HepG2 (cell line): ENCODE measurements at regions not wholly inside any gene's neighbourhood (a gene's known extent, or its start where the extent isn't known, plus 50 kb on each side); places are given as distances from the start of the nearest gene placed in this dataset.

Source experiments
- ATAC-seq: fragments of 200-7000 bp; cut with Tn5 transposase; 3 replicates; pipeline ENCODE4 v1.9.1; 2020; ENCODE audit warnings: mild to moderate bottlenecking, moderate library complexity
- BruUV-seq: library from RNA; stranded (reverse); fragments of 400-500 nt; replicated peaks from 2 replicates; lab custom pipeline; 2021; lab: Mats Ljungman, UMichigan
- CTCF ChIA-PET: fragments of 300-600 bp; formaldehyde crosslinking; extraction: SDS; loops from one replicate; lab custom pipeline; 2021; ENCODE audit warnings: low total read pairs, inconsistent platforms, low intra/inter-chr PET ratio; lab: Yijun Ruan, JAX
- POLR2A ChIA-PET: fragments of 350-600 bp; sonication (Branson Sonifier 250); formaldehyde crosslinking; loops from one replicate; lab custom pipeline; 2020; ENCODE audit warnings: antibody characterized with exemption, inconsistent platforms; lab: Yijun Ruan, JAX
- DNase-seq: peaks from one replicate; pipeline ENCODE4 v3.0.0-alpha.2; 2015; ENCODE audit warnings: low spot score
- FAIRE-seq: peaks from 3 replicates; lab custom pipeline; 2011; peaks lifted over from hg19 to GRCh38; lab: Jason Lieb, UNC
- H2AFZ ChIP-seq: one replicate; pipeline ENCODE4 v1.6.1; 2011; ENCODE audit warnings: low read length, inconsistent platforms
- H3K27ac ChIP-seq: fragments of 300-600 bp; 3 replicates; pipeline ENCODE4 v1.8.0; 2011; ENCODE audit warnings: mixed run types, mild to moderate bottlenecking, mixed read lengths, low read length, inconsistent platforms; ENCODE audit not compliant: insufficient read depth; ENCODE audit errors: extremely low read length
- H3K27me3 ChIP-seq, 2 experiments: fragments of 200-600 bp in 1 of 2; 2 replicates in 1 of 2; 3 replicates in 1 of 2; pipeline versions ENCODE4 v1.6.0 to v1.8.0; 2011; ENCODE audit warnings: low read length in 2 of 2, mild to moderate bottlenecking in 2 of 2, moderate library complexity in 2 of 2, inconsistent platforms in 1 of 2; ENCODE audit not compliant: insufficient read depth in 2 of 2, control insufficient read depth in 1 of 2
- H3K36me3 ChIP-seq, 2 experiments: fragments of 200-600 bp in 1 of 2; replicated peaks in 1 of 2; 2 replicates in 1 of 2; 3 replicates in 1 of 2; pipeline versions ENCODE4 v1.5.1 to v1.8.0; 2011; ENCODE audit warnings: low read length in 2 of 2, inconsistent platforms in 1 of 2; ENCODE audit not compliant: insufficient read depth in 2 of 2, control insufficient read depth in 1 of 2
- H3K4me1 ChIP-seq: 2 replicates; pipeline ENCODE4 v1.5.1; 2012; ENCODE audit warnings: low read length, inconsistent platforms; ENCODE audit not compliant: insufficient read depth
- H3K4me2 ChIP-seq: 2 replicates; pipeline ENCODE4 v1.6.0; 2011; ENCODE audit warnings: low read depth, low read length, inconsistent platforms
- H3K4me3 ChIP-seq, 3 experiments: fragments of 200-600 bp in 1 of 3; sonication (generic), shearing (Covaris generic) in 1 of 3; replicated peaks in 1 of 3; 2 replicates each; pipeline ENCODE4 v1.5.1; 2011 to 2016; ENCODE audit warnings: low read length in 3 of 3, inconsistent platforms in 2 of 3, low read depth in 2 of 3, mild to moderate bottlenecking in 2 of 3, control low read depth in 1 of 3, mixed read lengths in 1 of 3; ENCODE audit not compliant: insufficient read depth in 1 of 3
- H3K79me2 ChIP-seq: one replicate; pipeline ENCODE4 v1.6.1; 2011; ENCODE audit warnings: low read length, inconsistent platforms; ENCODE audit not compliant: insufficient read depth
- H3K9ac ChIP-seq: 2 replicates; pipeline ENCODE4 v1.6.0; 2011; ENCODE audit warnings: mild to moderate bottlenecking, low read depth, low read length, inconsistent platforms; ENCODE audit not compliant: insufficient read depth
- H3K9me3 ChIP-seq: 2 replicates; pipeline ENCODE4 v1.5.1; 2012; ENCODE audit warnings: mild to moderate bottlenecking, low read length
- H4K20me1 ChIP-seq: 2 replicates; pipeline ENCODE4 v1.6.0; 2011; ENCODE audit warnings: inconsistent platforms, mild to moderate bottlenecking, low read length, moderate library complexity; ENCODE audit not compliant: insufficient read depth
- POLR2AphosphoS2 ChIP-seq: IDR thresholded peaks from 2 replicates; pipeline ENCODE4 v1.6.1; 2011; ENCODE audit warnings: low read depth, low read length, improper control_type of control experiment
- ZMAT3 ChIP-seq: sonication (generic); formaldehyde crosslinking; conservative IDR thresholded peaks from 2 replicates; pipeline ENCODE4 v1.7.0; 2021; ENCODE audit warnings: missing genetic modification reagents
- ZNF34 ChIP-seq: sonication (generic); formaldehyde crosslinking; IDR thresholded peaks from 2 replicates; pipeline ENCODE4 v1.4.0; 2020; ENCODE audit warnings: mild to moderate bottlenecking, missing genetic modification reagents, borderline replicate concordance
- ZNF615 ChIP-seq: sonication (generic); formaldehyde crosslinking; IDR thresholded peaks from 2 replicates; pipeline ENCODE4 v1.5.0; 2020; ENCODE audit warnings: mild to moderate bottlenecking, missing genetic modification reagents, borderline replicate concordance
- ZSCAN30 ChIP-seq: sonication (generic); formaldehyde crosslinking; IDR thresholded peaks from 2 replicates; pipeline ENCODE4 v1.5.0; 2020; ENCODE audit warnings: mild to moderate bottlenecking, missing genetic modification reagents
- WGBS: methylation state at CpG from one replicate; pipeline ENCODE4 v1.1.6; 2017; ENCODE audit warnings: low lambda C conversion rate; 5-methylcytosine and 5-hydroxymethylcytosine counted together
- in situ Hi-C: cut with HindIII; loops from 2 replicates; pipeline ENCODE4 v1.10.0; 2017; ENCODE audit warnings: low pct_unique_long_range_greater_than_20kb; ENCODE audit not compliant: extremely low pct_ligation_motif_present
- intact Hi-C: fragments of 100-400 bp; cut with micrococcal nuclease; formaldehyde crosslinking; loops from one replicate; pipeline ENCODE4 v1.10.0; 2022; ENCODE audit not compliant: unreplicated experiment
- TF ChIP-seq, protein P1 (sequence below): sonication (generic); formaldehyde crosslinking; IDR thresholded peaks from 2 replicates; pipeline ENCODE4 v1.8.1; 2023; ENCODE audit warnings: mild to moderate bottlenecking, missing genetic modification reagents
- TF ChIP-seq, protein P2 (sequence below): sonication (generic); formaldehyde crosslinking; IDR thresholded peaks from 2 replicates; pipeline ENCODE4 v1.4.0; 2020; ENCODE audit warnings: missing genetic modification reagents
- TF ChIP-seq, protein P3 (sequence below): IDR thresholded peaks from 2 replicates; pipeline ENCODE4 v1.6.1; 2018; ENCODE audit warnings: missing genetic modification reagents
- TF ChIP-seq, protein P4 (sequence below): sonication (generic); formaldehyde crosslinking; IDR thresholded peaks from 2 replicates; pipeline ENCODE4 v1.4.0; 2020; ENCODE audit warnings: mild to moderate bottlenecking, low read depth, missing genetic modification reagents
- TF ChIP-seq, protein P5 (sequence below): sonication (generic); formaldehyde crosslinking; IDR thresholded peaks from 2 replicates; pipeline ENCODE4 v1.4.0; 2020; ENCODE audit warnings: missing genetic modification reagents

DNA sequence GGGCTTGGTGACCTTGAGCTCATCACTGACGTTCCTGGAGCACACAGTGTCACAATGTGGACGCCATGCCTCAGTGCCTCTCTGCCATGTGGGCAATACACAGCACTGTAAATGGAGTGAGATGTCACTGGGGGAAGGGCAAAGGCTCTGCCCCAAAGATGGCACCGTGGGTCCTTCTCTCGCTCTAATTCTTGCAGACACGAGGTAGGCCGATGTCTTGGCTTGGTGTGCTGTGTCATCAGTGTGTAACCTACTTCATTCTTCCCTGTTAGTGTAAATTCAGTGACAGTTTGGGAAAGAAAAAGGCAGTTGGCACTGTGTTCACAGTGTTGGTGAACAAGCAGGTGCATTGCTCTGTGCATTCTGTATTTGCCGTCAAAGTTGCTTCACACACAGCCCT is 309.3 kb upstream of the MYT1L start:
- intact Hi-C loops (no loop called here), in situ Hi-C loops (no loop called here)
- ChIA-PET CTCF (no interaction called here), POLR2A (no interaction called here)
- no peaks in the 10 kb centered on the region for H3K36me3 ChIP-seq
- FAIRE-seq (no peak), DNase-seq (no peak), ATAC-seq (no peak)
- no peak overlapping the region for H3K9ac ChIP-seq
- H3K79me2 ChIP-seq = no peaks in the 10 kb centered on the region
- no peaks in the 10 kb centered on the region for H4K20me1 ChIP-seq
- no peak overlapping the region for H3K27ac ChIP-seq
- H2AFZ ChIP-seq = no peak overlapping the region
- BruUV-seq = no TSS peak
- 27% methylated on average over 7 of the region's 7 CpGs for WGBS
- peaks cover 5 to 53% of the 10 kb centered on the region in 2 experiments; a peak in 4 of 5 replicates for H3K27me3 ChIP-seq
- H3K4me3 ChIP-seq = no peak overlapping the region
- no peaks in the 10 kb centered on the region for H3K9me3 ChIP-seq
- H3K4me2 ChIP-seq = no peak overlapping the region
- no peaks in the 10 kb centered on the region for H3K4me1 ChIP-seq
- TF ChIP-seq ZSCAN30 (CRISPR knock-in tag) (no peak), ZNF615 (no peak), POLR2AphosphoS2 (no peak), ZNF34 (CRISPR knock-in tag) (no peak), ZMAT3 (CRISPR knock-in tag) (no peak)
- TF ChIP-seq, protein P1, sequence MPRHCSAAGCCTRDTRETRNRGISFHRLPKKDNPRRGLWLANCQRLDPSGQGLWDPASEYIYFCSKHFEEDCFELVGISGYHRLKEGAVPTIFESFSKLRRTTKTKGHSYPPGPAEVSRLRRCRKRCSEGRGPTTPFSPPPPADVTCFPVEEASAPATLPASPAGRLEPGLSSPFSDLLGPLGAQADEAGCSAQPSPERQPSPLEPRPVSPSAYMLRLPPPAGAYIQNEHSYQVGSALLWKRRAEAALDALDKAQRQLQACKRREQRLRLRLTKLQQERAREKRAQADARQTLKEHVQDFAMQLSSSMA (CRISPR knock-in tag) = no peak
- TF ChIP-seq, protein P2, sequence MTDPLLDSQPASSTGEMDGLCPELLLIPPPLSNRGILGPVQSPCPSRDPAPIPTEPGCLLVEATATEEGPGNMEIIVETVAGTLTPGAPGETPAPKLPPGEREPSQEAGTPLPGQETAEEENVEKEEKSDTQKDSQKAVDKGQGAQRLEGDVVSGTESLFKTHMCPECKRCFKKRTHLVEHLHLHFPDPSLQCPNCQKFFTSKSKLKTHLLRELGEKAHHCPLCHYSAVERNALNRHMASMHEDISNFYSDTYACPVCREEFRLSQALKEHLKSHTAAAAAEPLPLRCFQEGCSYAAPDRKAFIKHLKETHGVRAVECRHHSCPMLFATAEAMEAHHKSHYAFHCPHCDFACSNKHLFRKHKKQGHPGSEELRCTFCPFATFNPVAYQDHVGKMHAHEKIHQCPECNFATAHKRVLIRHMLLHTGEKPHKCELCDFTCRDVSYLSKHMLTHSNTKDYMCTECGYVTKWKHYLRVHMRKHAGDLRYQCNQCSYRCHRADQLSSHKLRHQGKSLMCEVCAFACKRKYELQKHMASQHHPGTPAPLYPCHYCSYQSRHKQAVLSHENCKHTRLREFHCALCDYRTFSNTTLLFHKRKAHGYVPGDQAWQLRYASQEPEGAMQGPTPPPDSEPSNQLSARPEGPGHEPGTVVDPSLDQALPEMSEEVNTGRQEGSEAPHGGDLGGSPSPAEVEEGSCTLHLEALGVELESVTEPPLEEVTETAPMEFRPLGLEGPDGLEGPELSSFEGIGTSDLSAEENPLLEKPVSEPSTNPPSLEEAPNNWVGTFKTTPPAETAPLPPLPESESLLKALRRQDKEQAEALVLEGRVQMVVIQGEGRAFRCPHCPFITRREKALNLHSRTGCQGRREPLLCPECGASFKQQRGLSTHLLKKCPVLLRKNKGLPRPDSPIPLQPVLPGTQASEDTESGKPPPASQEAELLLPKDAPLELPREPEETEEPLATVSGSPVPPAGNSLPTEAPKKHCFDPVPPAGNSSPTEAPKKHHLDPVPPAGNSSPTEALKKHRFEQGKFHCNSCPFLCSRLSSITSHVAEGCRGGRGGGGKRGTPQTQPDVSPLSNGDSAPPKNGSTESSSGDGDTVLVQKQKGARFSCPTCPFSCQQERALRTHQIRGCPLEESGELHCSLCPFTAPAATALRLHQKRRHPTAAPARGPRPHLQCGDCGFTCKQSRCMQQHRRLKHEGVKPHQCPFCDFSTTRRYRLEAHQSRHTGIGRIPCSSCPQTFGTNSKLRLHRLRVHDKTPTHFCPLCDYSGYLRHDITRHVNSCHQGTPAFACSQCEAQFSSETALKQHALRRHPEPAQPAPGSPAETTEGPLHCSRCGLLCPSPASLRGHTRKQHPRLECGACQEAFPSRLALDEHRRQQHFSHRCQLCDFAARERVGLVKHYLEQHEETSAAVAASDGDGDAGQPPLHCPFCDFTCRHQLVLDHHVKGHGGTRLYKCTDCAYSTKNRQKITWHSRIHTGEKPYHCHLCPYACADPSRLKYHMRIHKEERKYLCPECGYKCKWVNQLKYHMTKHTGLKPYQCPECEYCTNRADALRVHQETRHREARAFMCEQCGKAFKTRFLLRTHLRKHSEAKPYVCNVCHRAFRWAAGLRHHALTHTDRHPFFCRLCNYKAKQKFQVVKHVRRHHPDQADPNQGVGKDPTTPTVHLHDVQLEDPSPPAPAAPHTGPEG (CRISPR knock-in tag) = no peak
- TF ChIP-seq, protein P3, sequence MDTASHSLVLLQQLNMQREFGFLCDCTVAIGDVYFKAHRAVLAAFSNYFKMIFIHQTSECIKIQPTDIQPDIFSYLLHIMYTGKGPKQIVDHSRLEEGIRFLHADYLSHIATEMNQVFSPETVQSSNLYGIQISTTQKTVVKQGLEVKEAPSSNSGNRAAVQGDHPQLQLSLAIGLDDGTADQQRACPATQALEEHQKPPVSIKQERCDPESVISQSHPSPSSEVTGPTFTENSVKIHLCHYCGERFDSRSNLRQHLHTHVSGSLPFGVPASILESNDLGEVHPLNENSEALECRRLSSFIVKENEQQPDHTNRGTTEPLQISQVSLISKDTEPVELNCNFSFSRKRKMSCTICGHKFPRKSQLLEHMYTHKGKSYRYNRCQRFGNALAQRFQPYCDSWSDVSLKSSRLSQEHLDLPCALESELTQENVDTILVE = no peak
- TF ChIP-seq, protein P4, sequence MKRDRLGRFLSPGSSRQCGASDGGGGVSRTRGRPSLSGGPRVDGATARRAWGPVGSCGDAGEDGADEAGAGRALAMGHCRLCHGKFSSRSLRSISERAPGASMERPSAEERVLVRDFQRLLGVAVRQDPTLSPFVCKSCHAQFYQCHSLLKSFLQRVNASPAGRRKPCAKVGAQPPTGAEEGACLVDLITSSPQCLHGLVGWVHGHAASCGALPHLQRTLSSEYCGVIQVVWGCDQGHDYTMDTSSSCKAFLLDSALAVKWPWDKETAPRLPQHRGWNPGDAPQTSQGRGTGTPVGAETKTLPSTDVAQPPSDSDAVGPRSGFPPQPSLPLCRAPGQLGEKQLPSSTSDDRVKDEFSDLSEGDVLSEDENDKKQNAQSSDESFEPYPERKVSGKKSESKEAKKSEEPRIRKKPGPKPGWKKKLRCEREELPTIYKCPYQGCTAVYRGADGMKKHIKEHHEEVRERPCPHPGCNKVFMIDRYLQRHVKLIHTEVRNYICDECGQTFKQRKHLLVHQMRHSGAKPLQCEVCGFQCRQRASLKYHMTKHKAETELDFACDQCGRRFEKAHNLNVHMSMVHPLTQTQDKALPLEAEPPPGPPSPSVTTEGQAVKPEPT (CRISPR knock-in tag) = no peak
- TF ChIP-seq, protein P5, sequence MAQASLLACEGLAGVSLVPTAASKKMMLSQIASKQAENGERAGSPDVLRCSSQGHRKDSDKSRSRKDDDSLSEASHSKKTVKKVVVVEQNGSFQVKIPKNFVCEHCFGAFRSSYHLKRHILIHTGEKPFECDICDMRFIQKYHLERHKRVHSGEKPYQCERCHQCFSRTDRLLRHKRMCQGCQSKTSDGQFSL = no peak
